ENCODE measurements at regions not wholly inside any gene's neighbourhood (a gene's known extent, or its start where the extent isn't known, plus 50 kb on each side); places are given as distances from the start of the nearest gene placed in this dataset.

DNA sequence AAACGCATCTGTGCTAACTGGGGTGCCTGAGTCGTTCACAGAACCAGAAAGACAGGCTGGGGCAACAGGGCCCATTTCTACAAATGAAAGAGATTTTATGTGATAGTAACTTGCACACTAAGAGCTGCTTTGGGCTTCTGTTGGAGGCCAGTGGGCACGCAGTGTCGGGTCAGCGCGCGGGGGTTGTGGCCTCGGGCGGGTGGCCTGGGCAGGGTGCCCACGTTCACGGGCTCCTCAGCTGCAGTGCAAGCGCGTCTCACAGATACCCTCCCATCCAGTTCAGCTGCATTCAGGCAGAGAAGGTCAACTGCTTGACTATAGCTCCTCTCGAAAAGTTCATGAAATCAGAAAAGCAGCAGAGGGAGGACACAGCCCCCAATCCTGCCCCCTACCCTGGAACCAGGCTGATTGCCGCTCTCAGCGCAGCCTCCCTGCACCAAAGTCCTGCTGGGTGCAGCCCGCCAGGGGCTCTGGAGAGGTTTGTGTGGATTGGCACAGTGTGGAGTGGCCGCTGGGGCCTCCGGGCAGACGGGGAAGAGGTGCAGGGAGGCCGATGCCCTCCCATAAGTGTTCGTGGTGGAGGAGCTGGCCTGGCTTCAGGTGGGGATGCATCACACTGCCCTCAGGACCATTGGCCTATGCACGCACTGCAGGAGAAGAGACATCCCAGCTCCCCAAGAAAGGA is 582.8 kb downstream of the TCERG1L start:
- H3K9ac ChIP-seq (ENCODE audit: insufficient read depth in 1 of 2, low read length in 2 of 2), result no peak overlapping the region
- 73 to 81% methylated on average over 23 of the region's 23 CpGs for WGBS, 2 donors
- H3K9me3 ChIP-seq (ENCODE audit: control insufficient read depth in 4 of 4, insufficient read depth in 3 of 4, low read length in 3 of 4), result no peaks in the 10 kb centered on the region
- H3K4me3 ChIP-seq, result no peak overlapping the region
- no peak for DNase-seq
- no peaks in the 10 kb centered on the region for H3K27me3 ChIP-seq (ENCODE audit: control insufficient read depth in 3 of 3, insufficient read depth in 3 of 3, low read length in 2 of 3)
- ATAC-seq (ENCODE audit: insufficient read depth, low FRiP score), result no peak
- H3K4me1 ChIP-seq (ENCODE audit: control insufficient read depth in 5 of 5, insufficient read depth in 5 of 5, low read length in 5 of 5), result no peaks in the 10 kb centered on the region
- H3K36me3 ChIP-seq (ENCODE audit: control insufficient read depth in 4 of 4, insufficient read depth in 4 of 4, low read length in 4 of 4), result no peaks in the 10 kb centered on the region
- TF ChIP-seq, protein P1, sequence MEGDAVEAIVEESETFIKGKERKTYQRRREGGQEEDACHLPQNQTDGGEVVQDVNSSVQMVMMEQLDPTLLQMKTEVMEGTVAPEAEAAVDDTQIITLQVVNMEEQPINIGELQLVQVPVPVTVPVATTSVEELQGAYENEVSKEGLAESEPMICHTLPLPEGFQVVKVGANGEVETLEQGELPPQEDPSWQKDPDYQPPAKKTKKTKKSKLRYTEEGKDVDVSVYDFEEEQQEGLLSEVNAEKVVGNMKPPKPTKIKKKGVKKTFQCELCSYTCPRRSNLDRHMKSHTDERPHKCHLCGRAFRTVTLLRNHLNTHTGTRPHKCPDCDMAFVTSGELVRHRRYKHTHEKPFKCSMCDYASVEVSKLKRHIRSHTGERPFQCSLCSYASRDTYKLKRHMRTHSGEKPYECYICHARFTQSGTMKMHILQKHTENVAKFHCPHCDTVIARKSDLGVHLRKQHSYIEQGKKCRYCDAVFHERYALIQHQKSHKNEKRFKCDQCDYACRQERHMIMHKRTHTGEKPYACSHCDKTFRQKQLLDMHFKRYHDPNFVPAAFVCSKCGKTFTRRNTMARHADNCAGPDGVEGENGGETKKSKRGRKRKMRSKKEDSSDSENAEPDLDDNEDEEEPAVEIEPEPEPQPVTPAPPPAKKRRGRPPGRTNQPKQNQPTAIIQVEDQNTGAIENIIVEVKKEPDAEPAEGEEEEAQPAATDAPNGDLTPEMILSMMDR (IDR thresholded peaks at IDR 0.05; ENCODE audit: control extremely low read depth, extremely low read depth), result no peak
- no peak overlapping the region for H3K27ac ChIP-seq (ENCODE audit: low read depth in 1 of 2, low read length in 1 of 2)

DNA sequence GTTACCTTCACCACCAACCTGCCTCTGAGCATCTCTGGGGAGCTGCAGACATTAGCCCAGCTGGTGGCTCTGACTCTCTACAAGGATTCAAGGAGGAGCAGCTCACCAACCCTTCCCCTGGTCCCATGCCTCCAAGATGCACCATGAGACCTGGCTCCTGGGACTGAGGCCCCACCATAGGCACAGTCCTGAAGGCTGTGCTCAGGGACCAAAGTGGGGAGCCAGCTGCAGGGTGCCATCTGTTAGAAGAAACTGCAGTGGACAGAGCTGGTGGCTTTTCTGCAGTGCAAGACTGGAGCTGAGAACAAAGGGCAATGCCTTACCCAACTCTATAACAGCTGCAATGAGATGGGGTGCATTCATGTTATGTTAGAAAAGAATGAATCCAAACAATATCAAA is 581.6 kb downstream of the TCERG1L start:
- no peak for ATAC-seq (ENCODE audit: insufficient read depth, low FRiP score)

DNA sequence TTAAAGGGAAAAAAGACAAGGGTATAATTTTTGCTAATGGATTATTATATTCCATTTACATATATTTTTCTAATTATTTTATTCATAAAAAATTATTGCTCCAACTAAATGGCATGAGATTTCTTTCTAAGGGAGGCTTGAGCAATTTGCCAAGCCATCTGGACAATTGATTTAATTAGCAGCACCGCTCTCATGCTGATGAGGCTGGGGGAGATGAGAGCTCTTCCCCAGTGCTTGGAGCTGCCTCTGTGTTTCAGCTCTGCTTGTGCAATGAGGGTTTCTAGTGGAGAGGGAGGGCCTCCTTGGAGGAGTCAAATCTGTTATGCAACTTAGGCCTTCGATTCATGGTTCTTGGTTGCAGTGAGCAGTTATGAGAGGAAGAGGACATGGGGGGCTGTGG is 574.3 kb downstream of the TCERG1L start:
- DNase-seq (no peak), ATAC-seq (ENCODE audit: insufficient read depth, low FRiP score) (no peak)
- Histone ChIP-seq H3K27me3 (ENCODE audit: control insufficient read depth in 3 of 3, insufficient read depth in 3 of 3, low read length in 2 of 3) (no peaks in the 10 kb centered on the region), H3K4me3 (no peak overlapping the region), H3K9me3 (ENCODE audit: control insufficient read depth in 4 of 4, insufficient read depth in 3 of 4, low read length in 3 of 4) (peaks cover 0 to 4% (median 0%) of the 10 kb centered on the region in 4 donors), H3K27ac (ENCODE audit: low read depth in 1 of 2, low read length in 1 of 2) (no peak overlapping the region), H3K36me3 (ENCODE audit: control insufficient read depth in 4 of 4, insufficient read depth in 4 of 4, low read length in 4 of 4) (no peaks in the 10 kb centered on the region), H3K4me1 (ENCODE audit: control insufficient read depth in 5 of 5, insufficient read depth in 5 of 5, low read length in 5 of 5) (no peaks in the 10 kb centered on the region), H3K9ac (ENCODE audit: insufficient read depth in 1 of 2, low read length in 2 of 2) (no peak overlapping the region)
- WGBS, 2 donors, result 55 to 56% methylated on average over 2 of the region's 2 CpGs
- TF ChIP-seq, protein P1 (IDR thresholded peaks at IDR 0.05; ENCODE audit: control extremely low read depth, extremely low read depth), result no peak

More for the DNA sequence above, 581.6 kb downstream of the TCERG1L start:
- Histone ChIP-seq H3K9me3 (ENCODE audit: control insufficient read depth in 4 of 4, insufficient read depth in 3 of 4, low read length in 3 of 4) (peaks cover 0 to 2% (median 0%) of the 10 kb centered on the region in 4 donors), H3K4me1 (ENCODE audit: control insufficient read depth in 5 of 5, insufficient read depth in 5 of 5, low read length in 5 of 5) (no peaks in the 10 kb centered on the region), H3K4me3 (no peak overlapping the region), H3K27ac (ENCODE audit: low read depth in 1 of 2, low read length in 1 of 2) (no peak overlapping the region), H3K36me3 (ENCODE audit: control insufficient read depth in 4 of 4, insufficient read depth in 4 of 4, low read length in 4 of 4) (no peaks in the 10 kb centered on the region), H3K27me3 (ENCODE audit: control insufficient read depth in 3 of 3, insufficient read depth in 3 of 3, low read length in 2 of 3) (no peaks in the 10 kb centered on the region), H3K9ac (ENCODE audit: insufficient read depth in 1 of 2, low read length in 2 of 2) (no peak overlapping the region)
- DNase-seq, result no peak
- TF ChIP-seq, protein P1 (IDR thresholded peaks at IDR 0.05; ENCODE audit: control extremely low read depth, extremely low read depth), result no peak

DNA sequence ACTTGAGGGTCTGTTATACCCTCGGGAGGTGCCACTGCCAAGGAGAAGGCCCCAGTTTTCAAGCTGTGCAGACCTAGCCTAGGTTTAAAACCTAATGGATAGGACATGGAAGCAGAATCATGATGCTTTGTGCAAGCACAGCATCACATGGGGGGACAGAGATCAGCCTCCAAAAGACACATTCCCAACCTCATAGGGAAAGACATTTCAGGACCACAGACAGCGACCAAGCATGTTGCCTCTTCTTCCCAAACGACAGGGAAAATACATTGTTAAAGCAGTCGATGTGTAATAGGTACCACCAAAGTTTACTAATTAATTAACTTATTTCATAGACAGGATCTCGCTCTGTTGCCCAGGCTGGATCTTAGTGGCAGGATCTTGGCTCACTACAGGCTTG is 573.9 kb downstream of the TCERG1L start:
- Histone ChIP-seq H3K9me3 (ENCODE audit: control insufficient read depth in 4 of 4, insufficient read depth in 3 of 4, low read length in 3 of 4) (peaks cover 0 to 4% (median 0%) of the 10 kb centered on the region in 4 donors), H3K9ac (ENCODE audit: insufficient read depth in 1 of 2, low read length in 2 of 2) (no peak overlapping the region), H3K27me3 (ENCODE audit: control insufficient read depth in 3 of 3, insufficient read depth in 3 of 3, low read length in 2 of 3) (no peaks in the 10 kb centered on the region), H3K27ac (ENCODE audit: low read depth in 1 of 2, low read length in 1 of 2) (no peak overlapping the region), H3K4me1 (ENCODE audit: control insufficient read depth in 5 of 5, insufficient read depth in 5 of 5, low read length in 5 of 5) (no peaks in the 10 kb centered on the region), H3K4me3 (no peak overlapping the region), H3K36me3 (ENCODE audit: control insufficient read depth in 4 of 4, insufficient read depth in 4 of 4, low read length in 4 of 4) (no peaks in the 10 kb centered on the region)
- WGBS, 2 donors, result 33 to 37% methylated on average over 5 of the region's 5 CpGs
- TF ChIP-seq, protein P1 (IDR thresholded peaks at IDR 0.05; ENCODE audit: control extremely low read depth, extremely low read depth), result no peak
- ATAC-seq (ENCODE audit: insufficient read depth, low FRiP score), result no peak
- peak; percentile 39 to 82 (median 59) for DNase-seq
